Colonic mucosa (tissue), 4 donors: ENCODE measurements at regions not wholly inside any gene's neighbourhood (a gene's known extent, or its start where the extent isn't known, plus 50 kb on each side); places are given as distances from the start of the nearest gene placed in this dataset.

Experiments used
- DNase-seq: peaks from one replicate; pipeline ENCODE4 v3.0.0-alpha.2; 2020
- H3K27ac ChIP-seq: fragments of 200-600 bp; one replicate; pipeline ENCODE4 v1.8.0; 2021
- H3K27me3 ChIP-seq: fragments of 200-600 bp; one replicate; pipeline ENCODE4 v1.8.0; 2021
- H3K36me3 ChIP-seq: fragments of 200-600 bp; one replicate; pipeline ENCODE4 v1.8.0; 2021
- H3K4me1 ChIP-seq: fragments of 200-600 bp; one replicate; pipeline ENCODE4 v1.8.0; 2021; ENCODE audit warnings: mild to moderate bottlenecking
- H3K4me3 ChIP-seq: fragments of 200-600 bp; one replicate; pipeline ENCODE4 v1.8.0; 2021
- H3K9ac ChIP-seq, 2 donors: one replicate each; pipeline ENCODE4 v1.7.0; 2013; ENCODE audit warnings: control low read depth in 2 of 2, low read depth in 2 of 2, low read length in 2 of 2
- H3K9me3 ChIP-seq: fragments of 200-600 bp; one replicate; pipeline ENCODE4 v1.8.0; 2021
- intact Hi-C: fragments of 100-400 bp; cut with DNase I; formaldehyde crosslinking; loops from one replicate; pipeline ENCODE4 v1.14.1; 2022
- TF ChIP-seq, protein P1 (sequence below): fragments of 200-600 bp; IDR thresholded peaks from one replicate; pipeline ENCODE4 v1.8.0; 2022; ENCODE audit warnings: antibody characterized with exemption, mild to moderate bottlenecking
- donor health status: healthy.
- donor health status: DM: no; HTN: no; CAD: no.
- donor health status: DM: no; HTN: no; CAD: no.

DNA sequence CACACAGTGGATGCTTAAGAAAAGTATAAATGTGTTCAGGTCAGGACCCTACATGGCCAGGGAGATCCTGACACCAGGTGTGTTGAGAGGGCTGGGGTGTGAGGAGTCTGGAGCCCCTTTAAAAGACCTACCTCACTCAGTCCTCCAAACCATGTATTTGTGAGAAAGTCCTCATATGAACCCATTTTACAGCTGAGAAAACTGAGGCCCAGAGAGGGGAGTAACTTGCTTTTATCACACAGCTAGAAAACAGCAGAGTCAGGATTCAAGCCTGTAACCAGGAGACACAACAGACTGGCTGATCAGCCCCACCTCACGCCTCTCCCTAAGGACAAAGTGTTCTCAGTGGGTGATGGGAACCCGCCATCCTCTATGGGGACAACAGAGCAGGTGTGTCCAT, 706.7 kb downstream of the PTPRU start:
- no peak overlapping the region for H3K4me3 ChIP-seq
- H3K27ac ChIP-seq, result no peak overlapping the region
- intact Hi-C loops, result no loop called here
- TF ChIP-seq, protein P1, sequence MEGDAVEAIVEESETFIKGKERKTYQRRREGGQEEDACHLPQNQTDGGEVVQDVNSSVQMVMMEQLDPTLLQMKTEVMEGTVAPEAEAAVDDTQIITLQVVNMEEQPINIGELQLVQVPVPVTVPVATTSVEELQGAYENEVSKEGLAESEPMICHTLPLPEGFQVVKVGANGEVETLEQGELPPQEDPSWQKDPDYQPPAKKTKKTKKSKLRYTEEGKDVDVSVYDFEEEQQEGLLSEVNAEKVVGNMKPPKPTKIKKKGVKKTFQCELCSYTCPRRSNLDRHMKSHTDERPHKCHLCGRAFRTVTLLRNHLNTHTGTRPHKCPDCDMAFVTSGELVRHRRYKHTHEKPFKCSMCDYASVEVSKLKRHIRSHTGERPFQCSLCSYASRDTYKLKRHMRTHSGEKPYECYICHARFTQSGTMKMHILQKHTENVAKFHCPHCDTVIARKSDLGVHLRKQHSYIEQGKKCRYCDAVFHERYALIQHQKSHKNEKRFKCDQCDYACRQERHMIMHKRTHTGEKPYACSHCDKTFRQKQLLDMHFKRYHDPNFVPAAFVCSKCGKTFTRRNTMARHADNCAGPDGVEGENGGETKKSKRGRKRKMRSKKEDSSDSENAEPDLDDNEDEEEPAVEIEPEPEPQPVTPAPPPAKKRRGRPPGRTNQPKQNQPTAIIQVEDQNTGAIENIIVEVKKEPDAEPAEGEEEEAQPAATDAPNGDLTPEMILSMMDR, result no peak
- H3K9me3 ChIP-seq, result no peaks in the 10 kb centered on the region
- H3K9ac ChIP-seq, result no peak overlapping the region
- no peaks in the 10 kb centered on the region for H3K4me1 ChIP-seq
- no peaks in the 10 kb centered on the region for H3K27me3 ChIP-seq
- H3K36me3 ChIP-seq, result no peaks in the 10 kb centered on the region
- DNase-seq, result no peak

DNA sequence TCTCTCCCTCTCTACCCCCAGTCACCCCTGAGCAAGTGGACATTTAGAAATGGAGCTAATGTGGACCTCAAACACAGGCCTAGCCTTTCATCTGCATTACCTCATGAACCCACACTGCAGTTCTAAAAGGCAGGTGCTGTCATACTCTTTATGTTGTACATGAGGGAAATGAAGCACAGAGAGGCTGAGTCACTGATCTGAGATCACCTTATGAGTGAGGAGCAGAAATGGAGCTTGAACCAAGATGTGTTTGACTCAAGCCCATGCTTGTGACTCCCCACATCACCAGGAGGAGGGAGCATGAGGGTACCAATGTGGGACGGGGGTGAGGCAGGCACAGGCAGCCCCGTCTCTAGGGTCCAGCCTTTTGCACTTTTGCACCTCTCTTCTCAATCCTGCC, 702.8 kb downstream of the PTPRU start:
- Histone ChIP-seq H3K4me1 (no peaks in the 10 kb centered on the region), H3K36me3 (no peaks in the 10 kb centered on the region), H3K27ac (no peak overlapping the region), H3K9me3 (no peaks in the 10 kb centered on the region), H3K27me3 (no peaks in the 10 kb centered on the region), H3K9ac (no peak overlapping the region), H3K4me3 (no peak overlapping the region)
- no peak for DNase-seq
- intact Hi-C loops, result no loop called here
- TF ChIP-seq, protein P1, result no peak

DNA sequence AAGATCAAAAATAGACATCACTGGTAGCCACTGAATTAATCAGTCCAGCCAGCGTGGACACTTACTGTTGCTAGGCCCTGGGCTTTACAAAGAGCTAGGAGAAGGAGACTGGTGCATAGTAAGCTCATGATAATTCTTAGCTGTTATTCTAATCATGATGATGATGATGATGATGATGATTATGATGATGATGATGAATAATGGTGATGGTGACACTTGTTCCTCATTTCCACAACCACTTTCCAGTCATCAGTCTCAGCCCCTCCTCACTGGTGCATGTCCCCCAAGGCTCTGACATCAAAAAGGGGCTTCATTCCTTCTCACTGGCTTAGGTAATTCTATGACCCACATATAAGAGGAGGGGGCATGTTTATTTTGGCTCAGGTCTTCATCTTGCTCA, 701.0 kb downstream of the PTPRU start:
- intact Hi-C loops, result no loop called here
- TF ChIP-seq, protein P1, result no peak

DNA sequence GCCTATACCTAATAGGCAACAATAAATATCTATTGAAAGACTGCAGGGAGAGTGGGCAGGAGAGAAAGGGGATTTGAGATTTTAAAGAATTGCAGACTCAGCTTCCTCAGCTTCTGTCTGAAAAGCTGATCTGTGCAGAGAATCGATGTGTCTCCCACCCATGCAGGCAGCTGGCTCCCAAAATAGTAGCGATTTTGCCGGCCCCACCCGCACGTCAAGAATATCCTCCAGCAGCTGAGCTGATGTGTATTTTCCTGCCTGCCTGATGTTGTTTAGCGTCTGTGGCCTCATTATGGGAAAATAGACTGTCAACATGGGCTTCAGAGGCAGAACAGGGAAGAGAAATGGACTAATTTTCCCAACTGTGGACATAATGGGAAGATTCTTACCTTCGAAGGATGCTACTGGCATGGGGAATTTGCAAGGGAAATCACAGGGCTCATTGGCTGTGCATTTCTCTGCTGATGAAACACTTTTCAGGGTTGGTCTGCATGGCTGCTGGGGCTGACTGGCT, 699.8 kb downstream of the PTPRU start:
- Histone ChIP-seq H3K9ac (no peak overlapping the region), H3K36me3 (no peaks in the 10 kb centered on the region), H3K4me3 (no peak overlapping the region), H3K4me1 (no peaks in the 10 kb centered on the region), H3K27ac (no peak overlapping the region), H3K9me3 (no peaks in the 10 kb centered on the region), H3K27me3 (no peaks in the 10 kb centered on the region)
- DNase-seq, result no peak
- TF ChIP-seq, protein P1, result no peak
- intact Hi-C loops, result no loop called here

More for the DNA sequence above, 701.0 kb downstream of the PTPRU start:
- Histone ChIP-seq H3K4me3 (no peak overlapping the region), H3K4me1 (no peaks in the 10 kb centered on the region), H3K9me3 (no peaks in the 10 kb centered on the region), H3K27ac (no peak overlapping the region), H3K36me3 (no peaks in the 10 kb centered on the region), H3K27me3 (no peaks in the 10 kb centered on the region), H3K9ac (no peak overlapping the region)
- DNase-seq, result no peak

DNA sequence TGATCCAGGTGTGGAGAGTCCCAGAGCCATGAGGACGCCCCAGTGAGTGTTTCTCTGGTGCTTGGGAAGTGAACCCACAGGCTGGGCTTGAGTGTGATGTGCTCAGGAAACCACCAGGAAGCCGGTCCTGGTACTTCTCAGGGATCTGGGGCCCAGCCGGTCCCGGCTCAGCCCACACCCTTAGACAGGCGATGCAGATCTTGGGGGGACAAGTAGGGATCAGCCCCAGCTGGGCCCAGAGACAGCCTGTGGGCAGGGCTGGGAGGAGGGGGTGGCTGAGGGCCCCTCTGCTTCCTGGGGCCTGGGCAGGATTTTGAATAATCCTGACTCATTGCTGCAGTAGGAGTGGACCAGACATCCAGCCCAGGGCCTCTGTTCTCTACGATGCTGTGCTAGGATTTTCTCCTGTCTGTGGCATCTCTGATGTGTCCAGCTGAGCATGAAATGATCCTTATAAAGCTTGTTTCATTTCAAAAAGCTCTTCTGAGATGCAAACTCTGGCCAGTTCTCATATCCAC, 698.0 kb downstream of the PTPRU start:
- H3K36me3 ChIP-seq, result no peaks in the 10 kb centered on the region

More for the DNA sequence above, 698.0 kb downstream of the PTPRU start:
- H3K9me3 ChIP-seq, result no peaks in the 10 kb centered on the region
- intact Hi-C loops, result no loop called here
- no peak overlapping the region for H3K27ac ChIP-seq
- DNase-seq, result no peak
- TF ChIP-seq, protein P1, result no peak
- H3K4me1 ChIP-seq, result no peaks in the 10 kb centered on the region
- H3K9ac ChIP-seq, result no peak overlapping the region
- H3K27me3 ChIP-seq, result no peaks in the 10 kb centered on the region
- H3K4me3 ChIP-seq, result no peak overlapping the region
